ENCODE measurements at regions not wholly inside any gene's neighbourhood (a gene's known extent, or its start where the extent isn't known, plus 50 kb on each side); places are given as distances from the start of the nearest gene placed in this dataset.

DNA sequence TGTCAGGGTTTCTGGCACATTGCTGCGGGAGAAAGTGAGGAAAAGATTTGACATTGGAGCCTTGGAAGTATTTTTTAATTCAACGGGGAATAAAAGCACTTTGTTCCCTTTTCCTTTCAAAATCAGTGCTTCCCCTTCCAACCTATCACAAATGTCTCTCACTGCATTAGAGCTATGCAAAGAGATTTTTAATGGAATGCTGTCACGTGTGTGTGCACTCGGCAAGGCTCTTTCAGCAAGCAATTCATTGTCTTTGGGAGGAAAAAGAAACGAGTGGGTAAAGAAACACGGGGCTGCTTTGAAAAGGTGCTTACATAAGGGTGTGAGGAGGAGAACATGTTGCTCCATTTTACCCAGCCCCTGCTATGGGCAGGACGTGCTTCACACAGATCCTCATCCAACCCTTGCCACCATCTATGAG, 490.4 kb upstream of the PROK2 start:
- TF ChIP-seq, protein P1, sequence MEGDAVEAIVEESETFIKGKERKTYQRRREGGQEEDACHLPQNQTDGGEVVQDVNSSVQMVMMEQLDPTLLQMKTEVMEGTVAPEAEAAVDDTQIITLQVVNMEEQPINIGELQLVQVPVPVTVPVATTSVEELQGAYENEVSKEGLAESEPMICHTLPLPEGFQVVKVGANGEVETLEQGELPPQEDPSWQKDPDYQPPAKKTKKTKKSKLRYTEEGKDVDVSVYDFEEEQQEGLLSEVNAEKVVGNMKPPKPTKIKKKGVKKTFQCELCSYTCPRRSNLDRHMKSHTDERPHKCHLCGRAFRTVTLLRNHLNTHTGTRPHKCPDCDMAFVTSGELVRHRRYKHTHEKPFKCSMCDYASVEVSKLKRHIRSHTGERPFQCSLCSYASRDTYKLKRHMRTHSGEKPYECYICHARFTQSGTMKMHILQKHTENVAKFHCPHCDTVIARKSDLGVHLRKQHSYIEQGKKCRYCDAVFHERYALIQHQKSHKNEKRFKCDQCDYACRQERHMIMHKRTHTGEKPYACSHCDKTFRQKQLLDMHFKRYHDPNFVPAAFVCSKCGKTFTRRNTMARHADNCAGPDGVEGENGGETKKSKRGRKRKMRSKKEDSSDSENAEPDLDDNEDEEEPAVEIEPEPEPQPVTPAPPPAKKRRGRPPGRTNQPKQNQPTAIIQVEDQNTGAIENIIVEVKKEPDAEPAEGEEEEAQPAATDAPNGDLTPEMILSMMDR (IDR thresholded peaks at IDR 0.05) = no peak
- TF ChIP-seq POLR2A (IDR thresholded peaks at IDR 0.05) = no peak

All from right lobe of liver (tissue), 4 donors.